ENCODE measurements at regions not wholly inside any gene's neighbourhood (a gene's known extent, or its start where the extent isn't known, plus 50 kb on each side); places are given as distances from the start of the nearest gene placed in this dataset.

GRCh38 chr20:24761220-24762065 lies 187.6 kb upstream of the CST7 start:
- no peak for DNase-seq (ENCODE audit: low spot score)

GRCh38 chr20:24762371-24762770 lies 186.7 kb upstream of the CST7 start:
- DNase-seq (ENCODE audit: low spot score): no peak

GRCh38 chr20:24762791-24763350 lies 186.2 kb upstream of the CST7 start:
- DNase-seq (ENCODE audit: low spot score): peak; percentile 59

- peak; percentile 84 for DNase-seq (ENCODE audit: low spot score)
These were observed 185.6 kb upstream of the CST7 start for GRCh38 chr20:24763386-24764026.

GRCh38 chr20:24764027-24764793 lies 184.9 kb upstream of the CST7 start:
- DNase-seq (ENCODE audit: low spot score): peak; percentile 82

- DNase-seq (ENCODE audit: low spot score): peak; percentile 69
These were observed 184.3 kb upstream of the CST7 start for GRCh38 chr20:24764794-24765202.

GRCh38 chr20:24765316-24766142 lies 183.5 kb upstream of the CST7 start:
- peak; percentile 71 for DNase-seq (ENCODE audit: low spot score)

- no peak for DNase-seq (ENCODE audit: low spot score)
These were observed 182.9 kb upstream of the CST7 start for GRCh38 chr20:24766143-24766527.

GRCh38 chr20:24766826-24767622 lies 182.0 kb upstream of the CST7 start:
- peak; percentile 77 for DNase-seq (ENCODE audit: low spot score)

- peak; percentile 45 for DNase-seq (ENCODE audit: low spot score)
These were observed 181.4 kb upstream of the CST7 start for GRCh38 chr20:24767623-24768100.

GRCh38 chr20:24768201-24768636 lies 180.8 kb upstream of the CST7 start:
- peak; percentile 64 for DNase-seq (ENCODE audit: low spot score)

- DNase-seq (ENCODE audit: low spot score): peak; percentile 62
These were observed 180.1 kb upstream of the CST7 start for GRCh38 chr20:24768713-24769601.

- DNase-seq (ENCODE audit: low spot score): peak; percentile 77
These were observed 179.0 kb upstream of the CST7 start for GRCh38 chr20:24769878-24770627.

- peak; percentile 79 for DNase-seq (ENCODE audit: low spot score)
These were observed 178.2 kb upstream of the CST7 start for GRCh38 chr20:24770628-24771541.

- DNase-seq (ENCODE audit: low spot score): peak; percentile 75
These were observed 177.5 kb upstream of the CST7 start for GRCh38 chr20:24771542-24772061.

GRCh38 chr20:24772667-24773066 lies 176.4 kb upstream of the CST7 start:
- peak; percentile 55 for DNase-seq (ENCODE audit: low spot score)

Measured in mesenteric fat pad (tissue), 1 donor.